ENCODE measurements at regions not wholly inside any gene's neighbourhood (a gene's known extent, or its start where the extent isn't known, plus 50 kb on each side); places are given as distances from the start of the nearest gene placed in this dataset.

GRCh38 chr1:14180738-14181137, 417.7 kb upstream of the KAZN start:
- no peak for TF ChIP-seq CTCF (IDR thresholded peaks at IDR 0.05; ENCODE audit: low read depth, low read length)

GRCh38 chr1:14181191-14181795, 417.2 kb upstream of the KAZN start:
- H3K4me3 ChIP-seq (ENCODE audit: low read depth, low read length): no peak overlapping the region

More at GRCh38 chr1:14180738-14181137, 417.7 kb upstream of the KAZN start:
- H3K4me3 ChIP-seq (ENCODE audit: low read depth, low read length): no peak overlapping the region

GRCh38 chr1:14182856-14183255, 415.6 kb upstream of the KAZN start:
- no peak for TF ChIP-seq CTCF (IDR thresholded peaks at IDR 0.05; ENCODE audit: low read depth, low read length)
- H3K4me3 ChIP-seq (ENCODE audit: low read depth, low read length): no peak overlapping the region

More at GRCh38 chr1:14181191-14181795, 417.2 kb upstream of the KAZN start:
- TF ChIP-seq CTCF (IDR thresholded peaks at IDR 0.05; ENCODE audit: low read depth, low read length): no peak

GRCh38 chr1:14183329-14183728, 415.2 kb upstream of the KAZN start:
- no peak for TF ChIP-seq CTCF (IDR thresholded peaks at IDR 0.05; ENCODE audit: low read depth, low read length)
- no peak overlapping the region for H3K4me3 ChIP-seq (ENCODE audit: low read depth, low read length)

- TF ChIP-seq CTCF (IDR thresholded peaks at IDR 0.05; ENCODE audit: low read depth, low read length): no peak
- no peak overlapping the region for H3K4me3 ChIP-seq (ENCODE audit: low read depth, low read length)
These were observed 414.0 kb upstream of the KAZN start for GRCh38 chr1:14184454-14184853.

- H3K4me3 ChIP-seq (ENCODE audit: low read depth, low read length): no peak overlapping the region
- TF ChIP-seq CTCF (IDR thresholded peaks at IDR 0.05; ENCODE audit: low read depth, low read length): no peak
These were observed 409.1 kb upstream of the KAZN start for GRCh38 chr1:14189381-14189780.

- TF ChIP-seq CTCF (IDR thresholded peaks at IDR 0.05; ENCODE audit: low read depth, low read length): no peak
- no peak overlapping the region for H3K4me3 ChIP-seq (ENCODE audit: low read depth, low read length)
These were observed 408.0 kb upstream of the KAZN start for GRCh38 chr1:14190508-14190907.
